ENCODE measurements at regions not wholly inside any gene's neighbourhood (a gene's known extent, or its start where the extent isn't known, plus 50 kb on each side); places are given as distances from the start of the nearest gene placed in this dataset.
A peak's percentile ranks its signal among the peaks of the same experiment; 100 is the strongest.
"Not testable (repeated sequence)": the region's sequence is repeated elsewhere in the genome, so short reads cannot be mapped to it uniquely, and the experiment has no call there.

DNA sequence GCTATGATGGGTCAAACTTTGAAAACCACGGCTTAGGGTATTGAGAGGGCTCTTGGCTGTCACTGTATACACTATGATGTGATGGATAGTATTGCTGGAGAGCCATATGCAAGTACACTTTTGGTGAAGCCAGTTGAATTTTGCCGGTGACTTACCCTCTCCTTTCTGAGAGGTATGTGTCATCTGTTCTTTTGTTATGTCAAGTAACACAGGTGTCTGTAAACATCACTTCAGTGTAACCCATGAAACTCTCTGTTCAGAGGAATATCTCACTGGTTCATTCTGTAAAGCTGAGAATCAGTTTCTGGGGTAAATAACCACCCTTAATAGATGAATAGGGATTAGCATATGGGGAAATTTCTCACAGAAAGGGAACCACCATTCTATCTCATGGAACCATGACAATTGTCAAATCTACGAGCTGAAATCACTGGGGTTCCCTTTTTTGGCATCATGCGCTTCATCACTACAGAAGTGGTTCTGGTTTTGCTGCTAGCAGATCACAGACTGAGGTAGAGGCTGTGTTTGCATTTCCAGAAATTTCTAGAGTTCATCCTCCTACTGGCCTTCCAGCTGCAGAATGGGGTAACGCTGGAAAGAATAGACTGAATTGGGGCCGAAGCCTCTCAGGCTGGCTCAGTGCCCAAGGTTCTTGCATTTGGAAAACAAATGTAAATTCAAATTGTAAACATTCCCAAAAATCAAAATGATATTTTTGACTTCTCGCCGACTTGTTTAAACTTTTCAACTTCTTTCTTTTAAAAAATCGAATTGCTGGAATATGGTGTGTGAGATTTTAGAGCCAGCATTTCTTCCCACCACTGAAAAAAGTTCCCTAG is 83.3 kb upstream of the CREB5 start:
- DNase-seq (ENCODE audit: low read depth): no peak

DNA sequence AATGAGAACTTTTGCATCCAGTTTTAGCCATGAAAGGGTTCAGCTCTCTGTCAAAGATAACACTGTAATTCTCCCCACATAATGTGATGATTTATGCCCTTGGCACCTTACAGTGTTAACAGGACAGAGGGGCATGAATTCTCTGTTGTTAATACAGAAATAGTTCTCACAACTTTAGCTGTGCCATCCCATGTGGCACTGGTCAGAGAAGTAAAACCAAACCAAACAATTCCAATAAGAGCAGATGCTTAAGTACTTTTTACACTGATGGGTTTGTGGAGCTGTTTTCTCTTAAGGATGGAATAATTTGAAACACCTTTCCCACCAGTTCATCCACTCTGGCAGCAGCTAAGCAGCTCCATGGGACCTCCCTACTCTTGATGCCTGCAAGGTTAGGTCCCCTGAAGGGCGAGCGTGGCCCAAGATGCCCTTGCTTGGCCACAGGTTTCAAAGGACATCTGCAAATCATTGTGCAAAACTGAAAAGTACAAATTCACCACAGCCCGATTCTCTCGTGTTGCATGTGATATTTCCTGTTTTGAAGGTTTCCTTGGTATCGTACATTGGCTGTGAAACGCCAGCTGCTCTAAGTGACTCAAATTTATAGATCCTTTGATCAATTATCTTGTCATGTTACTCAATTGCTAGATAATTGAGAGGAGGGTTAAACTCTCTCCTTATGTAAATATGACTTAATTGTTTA is 82.5 kb upstream of the CREB5 start:
- peak; percentile 52 for DNase-seq (ENCODE audit: low read depth)

DNA sequence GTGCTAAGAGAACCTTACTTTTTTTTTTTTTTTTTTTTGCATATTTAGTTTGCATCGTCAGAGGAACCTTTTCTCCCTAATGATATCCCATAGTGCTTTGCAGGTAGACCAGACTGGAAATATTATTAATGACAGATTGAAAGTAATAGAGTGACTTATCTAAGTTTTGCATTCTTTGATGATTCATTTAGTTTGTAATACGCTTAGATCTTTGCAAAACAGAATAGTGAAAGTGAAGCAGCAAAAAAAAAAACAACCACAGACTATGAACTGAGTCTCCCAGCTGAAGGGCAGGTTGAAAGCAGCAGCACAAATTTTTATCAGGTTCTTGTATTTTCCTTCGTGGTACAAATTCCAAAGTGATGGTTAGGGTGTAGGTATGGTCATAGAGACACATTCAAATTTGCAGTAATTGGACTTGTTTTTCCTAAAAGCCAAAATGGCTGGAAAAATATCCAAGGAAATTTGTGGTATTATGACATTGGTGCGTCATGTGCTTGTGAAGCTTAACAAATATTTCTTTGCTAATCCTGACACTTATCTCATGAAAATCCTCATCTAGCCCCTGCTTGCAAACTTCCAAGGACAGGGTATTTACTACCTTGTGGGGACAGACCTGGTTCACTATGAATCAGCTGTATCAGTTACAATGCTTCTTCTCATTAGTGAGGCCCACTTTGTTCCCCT is 81.8 kb upstream of the CREB5 start:
- no peak for DNase-seq (ENCODE audit: low read depth)

DNA sequence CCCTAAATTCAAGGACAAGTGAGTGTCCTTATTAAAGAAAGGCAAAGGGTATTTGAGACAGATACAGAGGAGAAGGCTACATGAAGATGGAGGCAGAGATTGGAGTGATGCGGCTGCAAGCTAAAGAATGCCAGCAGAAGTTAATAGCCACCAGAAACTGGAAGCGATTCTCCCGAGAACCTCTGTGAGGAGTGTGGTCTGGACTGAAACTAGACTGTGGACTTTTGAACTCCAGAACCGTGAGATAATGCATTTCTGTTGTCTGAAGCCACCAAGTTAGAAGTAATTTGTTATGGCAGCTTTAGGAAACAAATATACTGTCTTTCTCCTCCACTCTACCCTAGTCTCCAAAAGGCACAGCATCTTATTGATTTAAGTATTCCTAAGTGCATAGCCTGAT is 80.3 kb upstream of the CREB5 start:
- no peak for DNase-seq (ENCODE audit: low read depth)

DNA sequence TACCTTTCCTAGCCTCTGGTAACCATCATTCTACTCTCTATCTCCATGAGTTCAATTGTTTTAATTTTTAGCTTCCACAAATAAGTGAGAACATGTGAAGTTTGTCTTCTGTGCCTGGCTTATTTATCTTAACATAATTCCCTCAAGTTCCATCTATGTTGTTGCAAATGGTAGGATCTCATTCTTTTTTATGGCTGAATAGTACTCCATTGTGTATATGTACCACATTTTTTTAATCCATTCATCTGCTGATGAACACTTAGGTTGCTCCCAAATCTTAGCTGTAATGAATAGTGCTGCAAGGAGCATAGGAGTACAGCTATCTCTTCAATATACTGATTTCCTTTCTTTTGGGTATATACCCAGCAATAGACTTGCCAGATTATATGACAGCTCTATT is 78.8 kb upstream of the CREB5 start:
- DNase-seq (ENCODE audit: low read depth): not testable (repeated sequence)

DNA sequence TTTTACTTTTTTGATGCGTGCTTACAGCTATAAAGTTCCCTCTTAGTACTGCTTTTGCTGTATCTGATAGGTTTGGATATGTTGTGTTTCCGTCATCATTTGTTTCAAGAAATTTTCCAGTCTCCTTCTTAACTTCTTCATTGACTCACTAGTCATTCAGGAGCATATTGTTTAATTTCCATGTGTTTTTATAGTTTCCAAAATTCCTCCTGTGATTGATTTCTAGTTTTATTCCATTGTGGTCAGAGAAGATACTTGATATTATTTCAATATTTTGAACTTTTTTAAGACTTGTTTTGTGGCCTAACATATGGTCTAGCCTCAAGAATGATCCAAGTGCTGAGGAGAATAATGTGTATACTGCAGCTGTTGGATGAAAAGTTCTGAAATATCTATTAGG is 75.5 kb upstream of the CREB5 start:
- no peak for DNase-seq (ENCODE audit: low read depth)

DNA sequence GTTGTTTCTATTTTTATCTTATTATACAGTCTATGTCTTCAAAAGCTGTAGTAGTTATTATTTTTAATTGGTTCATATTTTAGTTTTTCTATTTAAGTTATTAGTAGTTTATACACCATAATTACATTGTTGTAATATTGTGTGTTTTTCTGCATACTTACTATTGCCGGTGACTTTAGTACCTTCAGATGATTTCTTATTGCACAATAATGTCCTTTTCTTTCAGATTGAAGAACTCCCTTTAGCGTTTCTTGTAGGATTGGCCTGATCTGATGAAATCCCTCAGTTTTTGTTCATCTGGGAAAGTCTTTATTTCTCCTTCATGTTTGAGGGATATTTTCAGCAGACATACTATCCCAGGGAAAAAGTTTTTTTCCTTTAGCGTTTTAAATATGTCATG is 74.3 kb upstream of the CREB5 start:
- no peak for DNase-seq (ENCODE audit: low read depth)

DNA sequence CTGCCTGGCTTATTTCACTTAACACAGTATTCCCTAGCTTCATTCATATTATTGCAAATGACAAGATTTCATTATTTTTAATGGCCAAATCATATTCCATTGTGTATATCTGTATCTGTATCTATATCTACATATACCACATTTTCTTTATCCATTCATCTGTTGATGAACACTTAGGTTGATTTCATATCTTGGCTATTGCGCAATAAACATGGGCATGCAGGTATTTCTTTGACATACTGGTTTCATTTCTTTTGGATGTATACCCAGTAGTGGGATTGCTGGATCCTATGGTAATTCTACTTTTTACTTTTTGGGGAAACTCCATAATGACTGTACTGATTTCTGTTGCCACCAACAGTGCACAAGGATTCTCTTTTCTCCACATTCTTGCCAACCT is 68.9 kb upstream of the CREB5 start:
- no peak for DNase-seq (ENCODE audit: low read depth)

DNA sequence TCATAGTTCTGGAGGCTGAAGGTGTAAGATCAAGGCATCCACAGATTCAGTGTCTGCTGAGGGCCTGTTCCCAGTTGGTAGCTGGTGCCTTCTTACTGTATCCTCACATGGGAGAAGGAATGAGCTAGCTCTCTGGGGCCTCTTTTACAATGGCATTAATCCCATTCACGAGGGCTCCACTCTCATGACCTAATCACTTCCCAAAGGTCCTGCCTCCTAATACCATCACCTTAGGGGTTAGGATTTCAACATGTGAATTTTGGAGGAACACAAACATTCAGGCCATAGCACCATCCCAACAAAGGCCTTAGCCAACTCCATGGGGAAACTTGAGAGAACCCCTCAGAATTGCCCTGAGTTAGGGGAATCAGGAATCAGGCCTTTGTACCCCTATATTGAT is 66.1 kb upstream of the CREB5 start:
- peak; percentile 4 for DNase-seq (ENCODE audit: low read depth)

DNA sequence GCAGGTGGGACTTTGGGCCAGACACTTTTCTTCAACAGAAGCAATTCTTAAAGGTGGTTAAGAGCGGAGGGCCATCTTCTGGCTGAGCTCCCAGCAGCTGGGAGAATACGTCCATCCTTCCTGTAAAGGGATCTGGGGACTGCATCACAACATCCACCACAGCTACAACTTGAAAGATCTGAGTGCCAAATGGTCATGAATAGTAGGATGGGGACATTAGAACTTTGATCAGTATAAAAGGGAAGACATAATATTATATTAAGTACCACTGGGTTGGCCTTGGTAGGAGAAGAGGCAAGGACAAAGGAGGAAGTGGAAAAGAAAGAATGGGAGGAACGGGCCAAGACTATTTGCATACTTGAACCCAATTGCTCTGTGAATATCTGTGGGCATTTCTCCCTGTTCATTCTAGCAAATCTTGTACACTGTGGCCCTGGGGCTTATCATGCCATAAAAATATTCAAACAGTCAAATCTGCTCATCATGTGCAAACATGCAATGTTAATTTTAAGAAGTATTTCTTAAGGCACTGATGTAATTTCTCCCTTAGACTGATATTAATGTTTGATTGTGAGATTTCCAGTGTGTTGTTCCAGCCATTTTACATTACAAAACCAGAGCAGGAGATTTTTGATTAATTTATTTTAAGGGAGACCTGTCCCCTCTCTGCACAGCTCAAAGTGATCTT is 65.5 kb upstream of the CREB5 start:
- DNase-seq (ENCODE audit: low read depth): peak; percentile 68

DNA sequence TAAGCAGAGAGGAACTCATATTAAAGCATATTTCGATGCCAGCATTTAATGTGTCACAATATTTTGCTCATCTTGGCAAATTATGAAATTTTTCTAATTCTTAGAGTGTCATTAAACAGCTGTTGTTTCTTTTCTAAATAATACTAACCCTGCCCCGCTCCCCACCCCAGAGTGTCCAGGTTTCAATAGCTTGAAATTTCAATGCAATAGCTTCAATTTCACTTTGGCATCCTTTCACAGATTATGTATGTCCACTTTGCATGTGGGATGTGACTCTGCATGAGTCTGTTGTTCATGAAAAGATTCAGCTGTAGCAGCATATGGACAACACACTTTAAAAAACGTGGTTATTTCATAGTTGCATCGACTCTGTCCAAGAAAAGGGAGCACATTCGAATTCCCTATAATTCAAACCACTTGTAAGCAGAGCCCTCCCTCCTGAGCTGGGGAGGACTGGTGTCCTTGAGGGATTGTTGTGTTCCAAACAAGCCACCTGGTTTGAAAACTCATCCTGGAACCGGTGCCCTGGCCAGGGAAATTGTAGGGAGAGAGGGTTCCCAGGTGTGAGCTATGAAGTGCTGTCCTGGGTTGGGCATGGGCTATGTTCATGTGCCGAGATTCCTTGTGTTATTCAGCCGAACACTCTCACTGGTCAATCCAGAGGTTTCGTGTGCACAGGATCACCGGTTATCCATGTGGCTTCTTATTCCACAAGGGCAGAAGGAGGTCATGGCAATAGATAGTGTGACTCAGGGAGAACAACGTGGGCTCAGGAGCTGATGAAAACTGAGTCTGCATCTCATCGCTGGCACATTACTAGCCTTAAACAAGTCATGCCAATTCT is 64.6 kb upstream of the CREB5 start:
- peak; percentile 95 for DNase-seq (ENCODE audit: low read depth)

DNA sequence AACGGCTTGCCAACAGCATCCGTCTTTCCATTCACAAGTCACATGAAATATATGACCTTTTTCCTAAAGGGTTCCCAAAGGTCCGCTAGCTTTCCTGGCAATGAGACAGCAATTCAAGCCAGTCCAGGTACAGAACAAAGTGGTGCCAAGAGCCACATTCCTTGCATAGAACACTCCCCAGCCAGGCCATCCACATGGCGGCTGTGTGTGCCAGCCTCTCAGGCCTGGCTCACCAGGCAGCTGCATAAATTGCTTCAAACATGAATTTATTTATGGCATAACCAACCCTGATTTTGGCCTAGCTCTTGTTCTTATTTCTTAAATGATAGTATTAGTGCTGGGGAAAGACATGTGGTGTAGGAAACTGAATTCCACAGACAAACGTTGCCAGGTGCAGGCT is 63.7 kb upstream of the CREB5 start:
- DNase-seq (ENCODE audit: low read depth): no peak

DNA sequence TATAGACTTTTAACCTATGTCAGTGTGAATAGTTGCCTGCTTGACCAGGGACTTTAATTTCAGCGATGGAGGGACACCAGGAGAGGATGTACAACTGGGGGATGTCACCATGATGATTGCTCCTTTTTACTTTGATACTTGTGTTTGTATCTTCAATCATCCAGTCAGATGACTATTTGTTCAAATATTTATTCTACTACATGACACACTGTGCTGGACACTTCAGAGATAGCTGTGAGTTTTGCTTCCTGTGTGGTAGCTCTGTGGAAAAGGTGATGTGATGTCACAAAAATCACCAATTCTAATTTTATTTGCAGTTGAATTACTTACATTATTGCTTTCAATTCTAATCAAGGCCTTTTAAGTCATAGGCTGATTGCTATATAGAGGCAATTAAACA is 62.7 kb upstream of the CREB5 start:
- DNase-seq (ENCODE audit: low read depth): no peak

DNA sequence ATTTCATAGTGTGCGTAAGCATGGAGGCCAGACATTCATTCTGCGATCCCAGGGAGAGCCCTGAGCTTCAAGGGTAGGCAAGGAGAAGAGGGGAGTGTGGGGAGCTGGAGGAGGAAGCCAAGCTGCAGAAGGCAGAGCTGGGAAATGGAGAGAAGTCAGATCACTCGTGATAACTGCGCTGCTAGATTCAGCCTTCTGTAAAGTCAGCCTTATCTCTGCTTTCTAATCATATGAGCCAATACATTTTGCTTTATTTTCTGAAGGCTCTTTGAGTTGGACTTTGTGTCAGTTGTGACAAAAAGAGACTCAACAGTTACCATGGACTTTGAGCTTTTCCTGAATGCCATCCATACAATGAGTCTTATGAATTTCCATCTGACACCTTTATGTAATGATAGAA is 61.7 kb upstream of the CREB5 start:
- no peak for DNase-seq (ENCODE audit: low read depth)

DNA sequence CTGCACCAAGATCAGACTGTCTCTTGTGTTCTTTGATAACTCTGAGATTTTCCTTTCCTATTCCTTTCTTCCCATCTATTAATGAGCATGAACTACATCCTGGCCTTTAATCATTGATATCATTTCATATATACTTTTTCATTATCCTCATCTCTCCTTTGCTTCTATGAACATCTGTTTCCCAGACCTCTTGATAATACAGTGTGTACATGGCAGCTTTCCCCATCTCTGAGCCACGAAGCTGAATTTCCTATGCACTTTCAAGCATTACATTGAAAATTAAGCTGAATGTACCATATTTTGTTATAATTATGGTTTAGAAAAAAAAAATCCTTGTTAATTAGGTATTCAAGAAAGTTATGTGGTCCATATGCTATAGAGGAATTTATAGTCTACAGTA is 60.9 kb upstream of the CREB5 start:
- no peak for DNase-seq (ENCODE audit: low read depth)

DNA sequence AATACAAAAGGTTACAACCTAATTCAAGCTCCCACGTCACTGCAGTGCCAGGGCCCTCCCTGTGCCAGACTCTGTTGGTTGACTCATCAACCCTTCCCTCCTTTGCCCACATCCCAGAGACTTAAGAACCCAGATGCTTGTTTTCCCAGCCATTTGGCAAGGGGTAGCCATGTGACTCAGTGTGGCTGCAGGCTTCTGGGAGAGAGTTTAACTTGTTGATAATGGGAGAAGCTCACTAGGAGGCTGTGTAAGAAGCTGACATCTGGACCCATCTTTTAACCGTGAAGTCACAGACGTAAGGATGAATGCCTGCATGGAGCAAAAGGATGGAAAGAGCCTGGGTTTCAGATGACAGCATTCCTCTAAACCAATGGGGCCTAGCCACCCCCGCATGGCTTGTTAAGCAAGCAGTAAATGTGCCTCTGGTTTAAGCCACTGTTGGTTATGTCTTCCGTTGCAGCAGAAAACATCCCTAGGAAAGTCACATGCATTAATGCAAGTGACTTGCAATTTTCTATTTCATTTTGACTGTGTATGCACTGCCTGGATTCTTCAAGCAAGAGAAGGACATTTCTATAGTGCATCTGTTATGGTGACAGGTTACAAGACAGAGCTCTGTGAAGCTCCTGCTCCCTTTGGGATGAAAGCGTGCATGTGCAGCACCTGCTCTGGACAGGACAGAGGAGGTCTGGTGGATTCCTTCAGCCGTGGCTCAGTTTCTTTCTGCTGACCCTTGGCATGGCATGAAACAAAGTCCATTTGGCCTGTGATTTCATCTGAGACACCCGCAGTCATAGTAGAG is 57.5 kb upstream of the CREB5 start:
- DNase-seq (ENCODE audit: low read depth): peak; percentile 99

DNA sequence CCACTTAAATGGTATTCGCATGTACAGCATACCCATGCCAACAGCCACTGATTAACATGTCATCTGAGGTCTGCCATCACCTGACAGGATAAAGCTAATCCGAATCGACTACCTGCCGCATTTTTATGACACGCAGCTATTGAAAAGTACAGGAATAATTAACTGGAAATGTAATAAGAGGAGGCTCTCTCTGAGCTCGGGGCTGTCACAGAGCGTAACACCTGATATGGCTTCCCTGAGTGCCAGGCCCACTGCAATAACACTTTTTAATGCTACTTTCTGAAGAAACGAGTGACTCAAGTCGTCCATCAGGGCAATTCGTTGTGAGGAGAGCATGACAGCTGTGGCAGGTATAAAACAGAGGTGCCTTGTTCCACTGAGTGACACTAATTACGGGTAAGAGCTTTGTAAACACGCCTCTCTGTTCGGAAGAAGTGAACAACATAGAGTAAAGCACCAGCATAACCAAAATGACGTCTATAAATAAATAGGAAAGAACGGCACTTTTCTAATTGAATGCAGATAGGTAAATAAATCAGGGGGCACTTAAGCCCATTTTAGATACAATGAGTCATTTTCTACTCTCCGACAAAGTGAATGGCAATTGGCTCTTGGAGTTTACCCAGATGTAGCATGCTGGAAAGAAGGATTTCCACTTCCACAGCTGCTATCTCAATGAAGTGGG is 56.5 kb upstream of the CREB5 start:
- no peak for DNase-seq (ENCODE audit: low read depth)

DNA sequence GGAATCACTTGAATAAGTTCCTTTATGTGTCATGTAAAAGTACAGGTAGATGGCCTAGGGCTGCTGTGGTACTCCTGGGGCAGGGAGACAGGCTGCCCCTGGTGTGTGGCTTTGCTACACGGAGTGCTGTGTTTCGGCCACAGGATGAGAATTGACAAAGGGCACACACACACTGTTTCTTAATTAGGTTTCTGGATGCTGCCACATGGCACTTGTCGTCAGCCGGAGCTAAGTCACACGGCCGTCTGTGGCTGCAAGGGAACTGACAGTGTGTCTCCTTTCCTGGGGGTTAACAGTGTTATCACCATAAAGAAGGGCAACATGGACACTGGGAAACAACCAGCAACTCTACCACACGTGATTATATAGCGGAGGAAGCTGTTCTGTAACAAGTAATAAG is 55.7 kb upstream of the CREB5 start:
- DNase-seq (ENCODE audit: low read depth): no peak

DNA sequence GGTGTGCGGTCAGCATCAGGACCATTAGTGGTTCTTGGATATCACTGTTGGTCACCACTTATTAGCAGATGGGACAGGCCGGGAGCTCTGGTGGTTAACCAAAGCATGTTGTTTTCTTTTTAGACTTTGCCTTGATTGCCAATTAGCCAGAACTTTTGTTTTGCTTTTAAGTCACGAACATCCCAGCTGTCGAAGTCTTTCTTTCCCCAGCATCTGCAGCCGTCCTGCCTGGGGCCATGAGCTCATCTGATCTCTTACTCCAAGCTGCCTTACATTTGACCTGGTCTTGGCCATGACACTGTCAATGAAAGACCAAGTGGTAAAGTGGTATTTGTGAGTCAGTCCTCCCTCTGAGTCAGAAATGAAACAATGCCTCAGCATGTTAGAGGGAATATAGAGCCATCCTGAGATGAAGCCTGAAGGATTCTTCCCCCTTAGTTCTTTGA is 53.9 kb upstream of the CREB5 start:
- peak; percentile 97 for DNase-seq (ENCODE audit: low read depth)

DNA sequence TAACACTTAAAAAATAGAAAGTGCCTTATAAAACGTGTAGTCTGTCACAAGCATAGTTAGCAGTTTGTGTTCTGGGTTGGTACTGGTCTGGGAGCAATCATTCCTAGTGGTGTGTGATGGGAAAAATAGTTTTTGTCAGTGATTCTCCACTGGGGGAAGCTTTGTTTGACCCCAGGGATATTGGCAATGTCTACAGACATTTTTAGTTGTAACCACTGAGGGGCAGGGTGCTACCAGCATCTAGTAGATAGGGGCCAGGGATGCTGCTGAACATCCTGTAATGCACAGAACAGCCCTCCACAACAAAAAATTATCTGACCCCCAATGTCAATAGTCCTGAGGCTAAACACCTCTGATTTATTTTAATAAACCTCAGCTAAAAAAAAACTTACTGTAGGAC is 51.6 kb upstream of the CREB5 start:
- DNase-seq (ENCODE audit: low read depth): no peak

Data from fibroblast of gingiva (primary cell).